Ovary (tissue), 3 donors: ENCODE measurements at regions not wholly inside any gene's neighbourhood (a gene's known extent, or its start where the extent isn't known, plus 50 kb on each side); places are given as distances from the start of the nearest gene placed in this dataset.

Experiments
- POLR2A ChIP-seq: fragments of 450-650 bp; IDR thresholded peaks from one replicate; pipeline ENCODE4 v1.6.1; 2017; ENCODE audit warnings: antibody characterized with exemption, mild to moderate bottlenecking, moderate library complexity
- TF ChIP-seq, protein P1 (sequence below), 3 donors: fragments of 450-650 bp in 2 of 3; fragments of 200-600 bp in 1 of 3; IDR thresholded peaks; one replicate each; pipeline versions ENCODE4 v1.5.1 to v1.8.0; 2016 to 2022; ENCODE audit warnings: antibody characterized with exemption in 3 of 3, mild to moderate bottlenecking in 1 of 3
- donor health status: DM: no; HTN: no; CAD: no.

DNA sequence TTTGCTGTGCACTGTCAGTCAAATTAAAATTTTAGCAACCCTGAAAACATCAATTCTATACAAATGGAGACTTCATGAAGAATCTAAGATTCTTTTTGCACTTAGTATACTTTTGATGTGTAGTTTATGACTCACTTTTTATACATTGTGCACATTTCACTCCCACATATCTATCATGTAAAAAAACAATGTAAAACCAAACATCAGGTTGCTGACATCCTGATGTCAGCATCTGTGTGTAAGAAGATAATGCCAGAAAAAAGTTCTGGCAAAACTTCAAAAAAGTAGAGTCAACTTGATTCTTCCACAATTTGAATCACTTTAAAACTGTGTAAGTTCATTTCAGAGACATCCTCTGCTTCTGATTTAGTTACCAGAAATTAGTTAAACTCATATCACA, 115.7 kb downstream of the CENPF start:
- TF ChIP-seq, protein P1, sequence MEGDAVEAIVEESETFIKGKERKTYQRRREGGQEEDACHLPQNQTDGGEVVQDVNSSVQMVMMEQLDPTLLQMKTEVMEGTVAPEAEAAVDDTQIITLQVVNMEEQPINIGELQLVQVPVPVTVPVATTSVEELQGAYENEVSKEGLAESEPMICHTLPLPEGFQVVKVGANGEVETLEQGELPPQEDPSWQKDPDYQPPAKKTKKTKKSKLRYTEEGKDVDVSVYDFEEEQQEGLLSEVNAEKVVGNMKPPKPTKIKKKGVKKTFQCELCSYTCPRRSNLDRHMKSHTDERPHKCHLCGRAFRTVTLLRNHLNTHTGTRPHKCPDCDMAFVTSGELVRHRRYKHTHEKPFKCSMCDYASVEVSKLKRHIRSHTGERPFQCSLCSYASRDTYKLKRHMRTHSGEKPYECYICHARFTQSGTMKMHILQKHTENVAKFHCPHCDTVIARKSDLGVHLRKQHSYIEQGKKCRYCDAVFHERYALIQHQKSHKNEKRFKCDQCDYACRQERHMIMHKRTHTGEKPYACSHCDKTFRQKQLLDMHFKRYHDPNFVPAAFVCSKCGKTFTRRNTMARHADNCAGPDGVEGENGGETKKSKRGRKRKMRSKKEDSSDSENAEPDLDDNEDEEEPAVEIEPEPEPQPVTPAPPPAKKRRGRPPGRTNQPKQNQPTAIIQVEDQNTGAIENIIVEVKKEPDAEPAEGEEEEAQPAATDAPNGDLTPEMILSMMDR (IDR thresholded peaks at IDR 0.05): no peak
- TF ChIP-seq POLR2A: no peak
